ENCODE measurements at regions not wholly inside any gene's neighbourhood (a gene's known extent, or its start where the extent isn't known, plus 50 kb on each side); places are given as distances from the start of the nearest gene placed in this dataset.

- TF ChIP-seq POLR2A (IDR thresholded peaks at IDR 0.05) (no peak), POLR2AphosphoS5 (IDR thresholded peaks at IDR 0.05) (no peak)
These were observed 279.2 kb downstream of the CXCL12 start for GRCh38 chr10:44105696-44106095.
